ENCODE measurements at regions not wholly inside any gene's neighbourhood (a gene's known extent, or its start where the extent isn't known, plus 50 kb on each side); places are given as distances from the start of the nearest gene placed in this dataset.
"Not testable (repeated sequence)": the region's sequence is repeated elsewhere in the genome, so short reads cannot be mapped to it uniquely, and the experiment has no call there.

GRCh38 chr14:37888234-37888633, 292.8 kb downstream of the TTC6 start:
- TF ChIP-seq CTCF (IDR thresholded peaks at IDR 0.05): no peak
- no peak for DNase-seq (ENCODE audit: low spot score)
- no peak overlapping the region for H3K27ac ChIP-seq
- H3K4me3 ChIP-seq: no peak overlapping the region

- no peak for TF ChIP-seq CTCF (IDR thresholded peaks at IDR 0.05)
- no peak overlapping the region for H3K27ac ChIP-seq
- DNase-seq (ENCODE audit: low spot score): no peak
- H3K4me3 ChIP-seq: no peak overlapping the region
Observed at GRCh38 chr14:37889087-37889486, 293.7 kb downstream of the TTC6 start.

GRCh38 chr14:37890095-37890494, 294.7 kb downstream of the TTC6 start:
- no peak for TF ChIP-seq CTCF (IDR thresholded peaks at IDR 0.05)
- Histone ChIP-seq H3K4me3 (no peak overlapping the region), H3K27ac (no peak overlapping the region)
- DNase-seq (ENCODE audit: low spot score): no peak

GRCh38 chr14:37891500-37891899, 296.1 kb downstream of the TTC6 start:
- H3K4me3 ChIP-seq; DNase-seq (ENCODE audit: low spot score); H3K27ac ChIP-seq: not testable (repeated sequence)

- H3K4me3 ChIP-seq: no peak overlapping the region
- no peak for TF ChIP-seq CTCF (IDR thresholded peaks at IDR 0.05)
- no peak overlapping the region for H3K27ac ChIP-seq
- no peak for DNase-seq (ENCODE audit: low spot score)
Observed at GRCh38 chr14:37894463-37894862, 299.0 kb downstream of the TTC6 start.

- no peak for TF ChIP-seq CTCF (IDR thresholded peaks at IDR 0.05)
- no peak overlapping the region for H3K27ac ChIP-seq
- no peak overlapping the region for H3K4me3 ChIP-seq
- DNase-seq (ENCODE audit: low spot score): no peak
Observed at GRCh38 chr14:37899365-37899764, 303.9 kb downstream of the TTC6 start.

- DNase-seq (ENCODE audit: low spot score): no peak
- TF ChIP-seq CTCF (IDR thresholded peaks at IDR 0.05): no peak
- Histone ChIP-seq H3K4me3 (no peak overlapping the region), H3K27ac (no peak overlapping the region)
Observed at GRCh38 chr14:37900561-37900960, 305.1 kb downstream of the TTC6 start.

GRCh38 chr14:37901978-37902377, 305.7 kb upstream of the SSTR1 start:
- DNase-seq (ENCODE audit: low spot score): no peak
- Histone ChIP-seq H3K4me3 (no peak overlapping the region), H3K27ac (peak overlapping the region in 1 of 2 donors; percentile 2)
- TF ChIP-seq CTCF (IDR thresholded peaks at IDR 0.05): no peak
